ENCODE measurements at regions not wholly inside any gene's neighbourhood (a gene's known extent, or its start where the extent isn't known, plus 50 kb on each side); places are given as distances from the start of the nearest gene placed in this dataset.
A peak's percentile ranks its signal among the peaks of the same experiment; 100 is the strongest.

DNA sequence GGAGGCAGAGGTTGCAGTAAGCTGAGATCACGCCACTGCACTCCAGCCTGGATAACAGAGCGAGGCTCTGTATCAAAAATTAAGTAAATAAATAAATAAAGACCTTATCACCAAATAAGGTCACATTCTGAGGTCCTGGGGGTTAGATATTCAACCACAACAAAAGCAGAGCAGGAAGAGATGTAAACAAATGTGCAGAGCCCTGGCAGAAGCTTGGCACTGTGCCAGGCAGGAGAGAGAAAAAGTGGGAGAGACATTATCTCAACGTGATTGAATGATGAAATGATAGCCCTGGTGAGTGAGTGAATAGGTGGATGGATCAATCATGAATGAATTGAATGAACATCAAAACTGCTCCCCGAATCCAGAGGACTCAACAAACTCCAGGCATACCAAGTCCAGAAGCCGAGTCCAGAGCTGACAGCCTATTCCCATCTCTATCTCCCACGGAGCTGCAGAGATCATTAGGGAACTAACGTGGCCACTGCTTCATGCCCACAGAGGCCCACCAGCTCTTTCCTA, 150.7 kb downstream of the TOMM20 start:
- TF ChIP-seq, protein P1, sequence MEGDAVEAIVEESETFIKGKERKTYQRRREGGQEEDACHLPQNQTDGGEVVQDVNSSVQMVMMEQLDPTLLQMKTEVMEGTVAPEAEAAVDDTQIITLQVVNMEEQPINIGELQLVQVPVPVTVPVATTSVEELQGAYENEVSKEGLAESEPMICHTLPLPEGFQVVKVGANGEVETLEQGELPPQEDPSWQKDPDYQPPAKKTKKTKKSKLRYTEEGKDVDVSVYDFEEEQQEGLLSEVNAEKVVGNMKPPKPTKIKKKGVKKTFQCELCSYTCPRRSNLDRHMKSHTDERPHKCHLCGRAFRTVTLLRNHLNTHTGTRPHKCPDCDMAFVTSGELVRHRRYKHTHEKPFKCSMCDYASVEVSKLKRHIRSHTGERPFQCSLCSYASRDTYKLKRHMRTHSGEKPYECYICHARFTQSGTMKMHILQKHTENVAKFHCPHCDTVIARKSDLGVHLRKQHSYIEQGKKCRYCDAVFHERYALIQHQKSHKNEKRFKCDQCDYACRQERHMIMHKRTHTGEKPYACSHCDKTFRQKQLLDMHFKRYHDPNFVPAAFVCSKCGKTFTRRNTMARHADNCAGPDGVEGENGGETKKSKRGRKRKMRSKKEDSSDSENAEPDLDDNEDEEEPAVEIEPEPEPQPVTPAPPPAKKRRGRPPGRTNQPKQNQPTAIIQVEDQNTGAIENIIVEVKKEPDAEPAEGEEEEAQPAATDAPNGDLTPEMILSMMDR (tag by site-specific recombination; IDR thresholded peaks at IDR 0.05) = no peak
- no peak for TF ChIP-seq ZFP3 (tag by site-specific recombination; IDR thresholded peaks at IDR 0.05; ENCODE audit: low read depth)
- 0 out of 2 replicates have a peak, but pooled peaks have one; percentile 24 for TF ChIP-seq BCL11A (tag by site-specific recombination; IDR thresholded peaks at IDR 0.05; ENCODE audit: low read depth)
- no peak for TF ChIP-seq YY1 (tag by site-specific recombination; IDR thresholded peaks at IDR 0.05)

Data from HEK293 (cell line).